ENCODE measurements at regions not wholly inside any gene's neighbourhood (a gene's known extent, or its start where the extent isn't known, plus 50 kb on each side); places are given as distances from the start of the nearest gene placed in this dataset.
"Not testable (repeated sequence)": the region's sequence is repeated elsewhere in the genome, so short reads cannot be mapped to it uniquely, and the experiment has no call there.

DNA sequence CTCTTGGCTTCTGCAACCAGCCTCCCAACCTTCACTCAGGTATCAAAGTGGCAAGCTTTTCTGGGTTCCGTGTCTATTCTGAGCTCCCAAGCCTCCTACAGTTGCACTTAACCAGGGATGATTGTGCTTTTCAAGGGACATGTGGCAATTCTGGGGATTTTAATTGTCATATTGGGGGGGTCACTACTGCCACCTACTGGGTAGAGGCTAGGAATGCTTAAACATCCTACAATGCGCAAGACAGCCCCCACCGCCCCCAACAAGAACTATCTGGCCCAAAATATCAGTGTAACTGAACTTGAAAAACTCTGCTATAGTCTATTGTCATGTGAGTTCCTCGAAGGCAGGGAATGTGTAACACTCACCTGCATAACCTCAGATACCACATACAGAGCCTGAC lies 201.5 kb downstream of the NPIPA8 start:
- H3K4me1 ChIP-seq, H3K4me3 ChIP-seq, ATAC-seq, H3K27ac ChIP-seq, H3K27me3 ChIP-seq, H3K9me3 ChIP-seq, H3K36me3 ChIP-seq: not testable (repeated sequence)
- WGBS, 2 donors (ENCODE audit: low coverage in 1 of 2): 60% methylated on average over 1 of the region's 4 CpGs; no CpG with 5 or more reads in 1 of the 2 donors

DNA sequence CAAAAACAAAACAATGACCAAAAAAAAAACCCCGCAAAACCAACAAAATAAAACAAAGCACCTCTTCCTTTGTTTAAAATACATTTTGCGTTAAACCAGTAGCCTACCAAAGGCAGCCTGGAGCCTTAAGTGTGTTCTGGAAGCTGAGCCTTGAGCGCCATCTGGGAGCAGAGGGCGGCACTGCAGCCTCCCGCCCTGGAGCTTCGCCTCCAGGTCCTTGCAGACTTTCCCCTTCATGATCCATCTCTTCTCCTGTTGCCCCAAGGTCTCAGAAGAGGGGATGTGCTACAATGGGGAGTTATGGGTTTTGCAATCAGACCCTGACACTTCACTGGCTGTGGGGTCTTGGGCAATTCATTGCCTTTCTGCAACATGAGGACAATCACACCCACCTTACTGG lies 204.9 kb downstream of the NPIPA8 start:
- H3K4me1 ChIP-seq, H3K4me3 ChIP-seq, H3K27me3 ChIP-seq, H3K27ac ChIP-seq, H3K36me3 ChIP-seq, H3K9me3 ChIP-seq: not testable (repeated sequence)
- ATAC-seq: peak; percentile 65
- TF ChIP-seq, protein P1, sequence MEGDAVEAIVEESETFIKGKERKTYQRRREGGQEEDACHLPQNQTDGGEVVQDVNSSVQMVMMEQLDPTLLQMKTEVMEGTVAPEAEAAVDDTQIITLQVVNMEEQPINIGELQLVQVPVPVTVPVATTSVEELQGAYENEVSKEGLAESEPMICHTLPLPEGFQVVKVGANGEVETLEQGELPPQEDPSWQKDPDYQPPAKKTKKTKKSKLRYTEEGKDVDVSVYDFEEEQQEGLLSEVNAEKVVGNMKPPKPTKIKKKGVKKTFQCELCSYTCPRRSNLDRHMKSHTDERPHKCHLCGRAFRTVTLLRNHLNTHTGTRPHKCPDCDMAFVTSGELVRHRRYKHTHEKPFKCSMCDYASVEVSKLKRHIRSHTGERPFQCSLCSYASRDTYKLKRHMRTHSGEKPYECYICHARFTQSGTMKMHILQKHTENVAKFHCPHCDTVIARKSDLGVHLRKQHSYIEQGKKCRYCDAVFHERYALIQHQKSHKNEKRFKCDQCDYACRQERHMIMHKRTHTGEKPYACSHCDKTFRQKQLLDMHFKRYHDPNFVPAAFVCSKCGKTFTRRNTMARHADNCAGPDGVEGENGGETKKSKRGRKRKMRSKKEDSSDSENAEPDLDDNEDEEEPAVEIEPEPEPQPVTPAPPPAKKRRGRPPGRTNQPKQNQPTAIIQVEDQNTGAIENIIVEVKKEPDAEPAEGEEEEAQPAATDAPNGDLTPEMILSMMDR (IDR thresholded peaks at IDR 0.05): peak in 2 of 4 experiments; percentile 18 to 67
- no CpG with 5 or more reads among the region's 6 CpGs for WGBS, 2 donors (ENCODE audit: low coverage in 1 of 2)

DNA sequence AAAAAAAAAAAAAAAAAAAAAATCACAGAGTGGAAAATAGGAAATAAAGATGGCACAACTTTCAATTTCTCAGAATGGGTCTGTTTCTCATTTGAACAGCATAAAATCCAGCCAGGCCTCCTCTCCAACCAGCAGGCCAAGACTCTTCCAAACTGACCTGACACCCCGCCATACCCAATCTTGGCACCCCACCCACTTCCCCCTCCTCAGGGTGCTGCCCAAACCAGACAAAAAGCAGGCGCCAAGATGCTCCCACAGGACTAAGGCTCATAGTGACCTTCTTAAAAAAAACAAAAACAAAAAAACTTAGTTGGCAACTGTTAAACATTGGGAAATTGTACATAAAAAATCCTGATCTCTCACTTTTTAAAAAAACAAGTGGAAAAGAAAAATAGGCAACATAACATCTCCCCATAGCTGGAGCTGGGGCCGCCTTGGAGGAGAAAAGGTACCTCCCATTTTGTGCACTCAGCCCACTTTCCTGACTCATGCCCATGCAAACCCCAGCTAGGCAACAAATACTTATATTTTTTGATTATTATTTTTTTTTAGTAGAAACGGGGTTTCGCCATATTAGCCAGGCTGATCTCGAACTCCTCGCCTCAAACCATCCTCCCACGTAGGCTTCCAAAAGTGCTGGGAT lies 205.9 kb downstream of the NPIPA8 start:
- not testable (repeated sequence) for H3K27me3 ChIP-seq, H3K4me1 ChIP-seq, H3K4me3 ChIP-seq, H3K9me3 ChIP-seq, H3K27ac ChIP-seq, H3K36me3 ChIP-seq
- 67 to 83% methylated on average over 1 to 3 of the region's 8 CpGs for WGBS, 2 donors (ENCODE audit: low coverage in 1 of 2)
- peak; percentile 36 for ATAC-seq

DNA sequence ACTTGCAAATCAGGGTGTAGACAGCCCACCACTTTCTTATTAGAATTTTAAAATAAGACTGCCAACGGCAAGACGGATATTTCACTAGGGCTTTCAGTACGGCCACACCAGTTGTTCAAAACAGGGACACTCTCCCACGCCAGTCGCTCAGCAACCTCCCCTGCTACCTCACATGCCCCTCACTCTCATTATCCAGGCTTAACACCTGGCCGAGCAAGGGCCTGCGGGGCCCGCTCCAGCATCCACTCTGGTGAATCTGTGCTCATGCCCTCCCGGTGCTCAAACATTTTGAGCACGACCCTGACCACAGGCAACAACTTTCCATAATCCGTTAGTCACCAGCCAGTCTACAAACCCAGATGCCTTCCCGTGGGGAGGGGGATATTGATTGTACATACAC lies 209.5 kb downstream of the NPIPA8 start:
- ATAC-seq, H3K27me3 ChIP-seq, H3K36me3 ChIP-seq, H3K4me1 ChIP-seq, H3K27ac ChIP-seq, H3K9me3 ChIP-seq, H3K4me3 ChIP-seq: not testable (repeated sequence)
- WGBS, 2 donors (ENCODE audit: low coverage in 1 of 2): 60% methylated on average over 1 of the region's 12 CpGs; no CpG with 5 or more reads in 1 of the 2 donors

DNA sequence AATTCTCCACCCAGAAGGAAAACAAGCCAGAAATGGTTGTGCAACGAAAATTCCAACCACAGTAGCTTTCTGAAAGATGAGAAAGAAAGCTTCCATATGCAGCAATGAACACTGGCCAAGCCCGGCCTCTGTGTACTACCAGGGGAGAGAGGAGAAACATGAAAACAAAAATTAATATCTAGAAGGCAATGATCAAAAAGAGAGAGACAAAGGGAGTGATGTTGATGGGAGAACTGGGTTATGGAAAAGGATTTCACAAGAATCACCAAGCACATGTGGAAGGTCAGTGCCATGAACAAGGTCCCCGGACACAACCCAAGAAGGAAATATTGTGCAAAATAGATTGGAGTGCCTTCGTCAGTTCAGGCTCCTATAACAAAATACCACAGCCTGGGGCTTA lies 217.4 kb downstream of the NPIPA8 start:
- H3K27me3 ChIP-seq: not testable (repeated sequence)

DNA sequence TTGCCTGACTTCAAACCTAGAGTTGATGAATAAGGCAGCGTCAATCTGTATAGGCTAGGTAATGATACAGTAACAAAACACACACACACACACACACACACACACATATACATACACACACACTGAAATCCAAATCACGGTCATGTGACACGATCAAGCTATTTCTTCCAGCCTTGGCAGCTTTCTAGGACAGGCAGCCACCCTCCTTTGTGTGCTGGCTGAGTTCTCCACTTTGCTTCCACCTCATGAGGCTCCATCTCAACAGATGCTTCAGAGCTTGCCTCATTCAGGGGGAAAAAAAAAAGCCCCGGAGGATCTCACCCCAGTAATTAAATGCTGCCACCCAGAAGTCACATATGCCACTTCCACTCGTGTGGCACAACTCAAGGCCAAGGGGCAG lies 217.9 kb downstream of the NPIPA8 start:
- H3K4me3 ChIP-seq, H3K4me1 ChIP-seq, H3K27ac ChIP-seq, H3K36me3 ChIP-seq, H3K9me3 ChIP-seq, ATAC-seq, H3K27me3 ChIP-seq: not testable (repeated sequence)
- WGBS, 2 donors (ENCODE audit: low coverage in 1 of 2): 40% methylated on average over 1 of the region's 5 CpGs; no CpG with 5 or more reads in 1 of the 2 donors

More for the DNA sequence above, 217.4 kb downstream of the NPIPA8 start:
- ATAC-seq: peak; percentile 43
- H3K36me3 ChIP-seq, H3K9me3 ChIP-seq, H3K4me1 ChIP-seq, H3K4me3 ChIP-seq, H3K27ac ChIP-seq: not testable (repeated sequence)
- 48% methylated on average over 2 of the region's 4 CpGs; no CpG with 5 or more reads in 1 of the 2 donors for WGBS, 2 donors (ENCODE audit: low coverage in 1 of 2)

DNA sequence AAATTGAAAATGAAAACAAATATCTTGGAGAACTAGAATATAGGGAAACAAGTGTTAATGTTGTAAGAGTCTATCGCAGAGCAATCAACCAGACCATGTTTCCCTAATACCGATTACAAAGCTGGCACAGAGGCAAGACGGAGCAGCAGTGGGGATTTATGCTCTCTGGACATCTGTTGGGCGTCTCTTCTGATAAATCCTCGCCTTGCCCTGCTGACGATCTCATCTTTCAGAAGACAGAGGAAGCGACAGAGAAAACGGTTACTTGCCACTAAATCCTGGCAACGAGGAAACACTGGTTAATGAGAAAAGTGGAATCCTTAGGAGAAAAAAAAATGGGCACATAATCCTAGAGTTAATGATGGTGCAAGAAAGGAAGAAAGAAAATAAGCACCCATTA lies 218.5 kb downstream of the NPIPA8 start:
- not testable (repeated sequence) for H3K27me3 ChIP-seq, H3K27ac ChIP-seq, H3K4me3 ChIP-seq, ATAC-seq, H3K4me1 ChIP-seq, H3K9me3 ChIP-seq, H3K36me3 ChIP-seq
- WGBS, 2 donors (ENCODE audit: low coverage in 1 of 2): 44% methylated on average over 4 of the region's 9 CpGs; no CpG with 5 or more reads in 1 of the 2 donors

DNA sequence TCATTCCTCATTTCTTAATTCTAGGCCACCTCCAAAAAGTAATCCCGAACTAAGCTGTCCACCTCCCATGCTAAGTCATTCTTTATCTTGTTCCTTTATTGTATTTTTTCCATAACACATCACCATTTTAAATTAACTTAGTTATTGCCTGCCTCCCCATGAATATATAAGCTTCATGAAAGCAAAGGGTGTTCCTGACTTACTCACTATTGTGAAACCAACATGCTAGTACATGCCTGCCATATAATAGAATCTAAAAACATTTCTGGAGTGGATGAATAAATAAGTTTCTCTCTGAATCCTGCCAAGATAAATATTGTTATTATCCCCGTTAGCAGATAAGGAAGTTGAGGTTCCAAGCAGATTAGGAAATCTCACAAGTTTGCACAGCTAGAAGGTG lies 232.1 kb downstream of the NPIPA8 start:
- not testable (repeated sequence) for ATAC-seq
- WGBS, 2 donors (ENCODE audit: low coverage in 1 of 2): no CpG with 5 or more reads among the region's 2 CpGs

DNA sequence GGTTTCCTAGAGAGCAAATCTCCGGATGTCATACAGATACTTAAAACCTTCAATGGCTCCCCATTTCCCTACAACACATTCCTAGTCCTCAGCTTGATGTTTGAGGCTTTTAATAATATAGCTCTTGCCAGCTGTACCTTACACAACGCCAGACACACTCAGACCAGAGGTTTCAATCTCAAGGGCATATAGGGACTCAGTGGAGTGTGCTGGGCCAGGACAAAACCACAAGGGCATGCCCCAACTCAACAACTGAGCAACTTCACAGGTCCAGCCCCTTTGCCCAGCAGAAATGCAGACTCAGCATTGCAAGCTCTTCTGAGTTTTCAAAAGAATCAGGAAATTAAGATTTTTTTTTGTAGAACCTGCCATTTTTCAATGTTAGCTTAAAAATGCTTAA lies 235.5 kb downstream of the NPIPA8 start:
- H3K27ac ChIP-seq, H3K9me3 ChIP-seq, H3K4me3 ChIP-seq, ATAC-seq, H3K36me3 ChIP-seq, H3K27me3 ChIP-seq, H3K4me1 ChIP-seq: not testable (repeated sequence)
- no CpG with 5 or more reads among the region's 2 CpGs for WGBS, 2 donors (ENCODE audit: low coverage in 1 of 2)

More for the DNA sequence above, 232.1 kb downstream of the NPIPA8 start:
- H3K4me1 ChIP-seq, H3K9me3 ChIP-seq, H3K36me3 ChIP-seq, H3K4me3 ChIP-seq, H3K27me3 ChIP-seq, H3K27ac ChIP-seq: not testable (repeated sequence)

DNA sequence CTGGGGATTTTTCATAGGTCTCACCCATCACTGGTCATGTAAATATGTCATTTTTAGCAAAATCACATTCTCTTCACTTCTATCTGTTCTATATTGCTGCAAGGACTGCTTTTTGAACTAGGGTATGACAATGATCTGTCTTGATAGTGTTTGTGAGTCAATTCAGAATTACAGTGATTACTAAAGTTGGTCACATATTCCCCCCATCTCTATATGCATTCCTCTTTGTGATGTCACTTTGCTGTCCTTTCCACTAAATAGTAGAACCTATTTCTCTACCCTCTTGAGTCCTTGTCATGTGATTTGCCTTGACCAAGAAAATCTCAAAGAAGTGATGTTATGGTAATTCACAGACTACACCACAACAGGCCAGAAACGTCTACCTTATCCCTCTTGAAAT lies 243.9 kb downstream of the NPIPA8 start:
- not testable (repeated sequence) for H3K27ac ChIP-seq, ATAC-seq
- WGBS, 2 donors (ENCODE audit: low coverage in 1 of 2): no CpG with 5 or more reads among the region's 1 CpG

DNA sequence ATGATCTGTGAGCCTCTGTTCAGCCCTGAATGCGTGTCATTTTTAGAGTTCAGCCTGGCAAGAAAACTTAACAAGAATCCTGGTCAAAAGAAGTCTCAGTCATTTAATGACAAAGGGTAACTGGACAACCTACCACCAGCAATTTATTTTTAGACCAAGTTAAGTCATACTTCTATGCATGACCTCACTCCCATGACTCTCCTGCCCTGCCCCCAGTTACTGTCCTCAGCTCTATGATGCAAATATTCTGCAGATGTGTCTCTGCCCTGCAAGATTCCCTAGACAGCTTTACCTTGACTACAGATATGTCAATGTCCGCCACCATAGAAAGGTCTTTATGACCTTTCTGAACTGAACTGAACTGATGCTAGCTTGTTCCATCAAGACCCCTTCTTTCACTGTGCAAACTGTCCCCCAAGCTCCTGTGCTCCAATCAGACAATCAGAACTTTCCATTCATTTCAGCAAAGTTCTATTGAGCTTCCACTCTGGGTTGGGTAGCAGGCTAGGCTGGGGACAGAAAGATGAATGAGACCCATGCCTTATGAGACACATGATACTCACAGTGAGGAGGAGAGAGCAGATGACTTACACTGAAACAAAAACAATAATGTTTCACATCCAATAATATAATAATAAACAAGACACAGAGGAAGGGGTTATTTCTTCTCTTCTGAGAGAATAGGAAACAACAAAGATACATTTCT lies 255.7 kb downstream of the NPIPA8 start:
- H3K9me3 ChIP-seq, H3K27me3 ChIP-seq, H3K4me1 ChIP-seq, ATAC-seq, H3K27ac ChIP-seq, H3K4me3 ChIP-seq, H3K36me3 ChIP-seq: not testable (repeated sequence)
- 80 to 89% methylated on average over 1 of the region's 2 CpGs for WGBS, 2 donors (ENCODE audit: low coverage in 1 of 2)

More for the DNA sequence above, 243.9 kb downstream of the NPIPA8 start:
- H3K4me3 ChIP-seq, H3K9me3 ChIP-seq, H3K36me3 ChIP-seq, H3K27me3 ChIP-seq, H3K4me1 ChIP-seq: not testable (repeated sequence)

DNA sequence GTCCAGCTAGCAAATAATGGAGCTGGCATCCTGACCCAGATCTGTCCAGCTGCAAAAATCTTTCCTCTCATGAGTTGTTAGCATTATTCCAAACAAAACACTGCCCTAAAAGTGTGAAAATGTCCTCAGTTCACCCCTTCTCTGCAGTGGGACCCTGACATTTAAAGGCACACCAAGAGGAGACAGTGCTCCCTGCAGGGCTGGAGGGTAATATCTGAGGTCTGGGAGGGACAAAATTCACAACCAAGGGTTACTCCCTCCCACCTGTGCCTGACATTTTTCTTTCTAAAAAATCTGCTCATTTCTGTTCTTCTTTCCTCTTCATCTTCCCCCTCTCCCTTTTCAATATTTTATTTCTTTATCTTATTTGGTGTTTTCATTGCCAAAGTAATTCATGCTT lies 258.6 kb downstream of the NPIPA8 start:
- not testable (repeated sequence) for H3K27ac ChIP-seq, ATAC-seq, H3K9me3 ChIP-seq, H3K4me1 ChIP-seq, H3K4me3 ChIP-seq, H3K36me3 ChIP-seq, H3K27me3 ChIP-seq

All from gastroesophageal sphincter (tissue), 4 donors.